DOHH2 (cell line): ENCODE measurements at regions not wholly inside any gene's neighbourhood (a gene's known extent, or its start where the extent isn't known, plus 50 kb on each side); places are given as distances from the start of the nearest gene placed in this dataset.

Source experiments
- H3F3A ChIP-seq: fragments of 200-600 bp; sonication (generic), shearing (Covaris generic); 2 replicates; pipeline ENCODE4 v1.6.0; 2016; ENCODE audit warnings: antibody characterized with exemption, mild to moderate bottlenecking; ENCODE audit not compliant: control insufficient read depth, insufficient read depth
- H3K27ac ChIP-seq: fragments of 200-600 bp; sonication (generic); 2 replicates; pipeline ENCODE4 v1.5.1; 2014; ENCODE audit warnings: low read depth, mild to moderate bottlenecking, low read length, moderate library complexity
- H3K27me3 ChIP-seq: fragments of 200-600 bp; sonication (generic); 2 replicates; pipeline ENCODE4 v1.6.1; 2014; ENCODE audit warnings: mild to moderate bottlenecking, low read length, mixed read lengths; ENCODE audit not compliant: control insufficient read depth
- H3K36me3 ChIP-seq: fragments of 200-600 bp; sonication (generic); 2 replicates; pipeline ENCODE4 v1.6.1; 2014; ENCODE audit warnings: mild to moderate bottlenecking, low read length, moderate library complexity, mixed read lengths; ENCODE audit not compliant: control insufficient read depth
- H3K4me1 ChIP-seq: fragments of 200-600 bp; sonication (generic); 2 replicates; pipeline ENCODE4 v1.6.1; 2014; ENCODE audit warnings: mild to moderate bottlenecking, low read length, mixed read lengths; ENCODE audit not compliant: control insufficient read depth
- H3K4me2 ChIP-seq: fragments of 200-600 bp; sonication (generic); 2 replicates; pipeline ENCODE4 v1.6.0; 2014; ENCODE audit warnings: mild to moderate bottlenecking, low read length, moderate library complexity
- H3K4me3 ChIP-seq: fragments of 200-600 bp; sonication (generic); 2 replicates; pipeline ENCODE4 v1.5.1; 2014; ENCODE audit warnings: mild to moderate bottlenecking, low read length, mixed read lengths
- H3K79me2 ChIP-seq: fragments of 200-600 bp; sonication (generic); 2 replicates; pipeline ENCODE4 v1.6.1; 2014; ENCODE audit warnings: mild to moderate bottlenecking, low read length, mixed read lengths; ENCODE audit not compliant: control insufficient read depth
- H3K9me2 ChIP-seq: fragments of 200-600 bp; sonication (generic); replicated peaks from 2 replicates; pipeline ENCODE4 v1.6.1; 2014; ENCODE audit warnings: mild to moderate bottlenecking, low read length, mixed read lengths; ENCODE audit not compliant: control insufficient read depth
- H3K9me3 ChIP-seq: fragments of 200-600 bp; sonication (generic); 2 replicates; pipeline ENCODE4 v1.6.1; 2014; ENCODE audit warnings: antibody characterized with exemption, low read length, mixed read lengths; ENCODE audit not compliant: control insufficient read depth, insufficient read depth
- H4K20me1 ChIP-seq: fragments of 200-600 bp; sonication (generic); 2 replicates; pipeline ENCODE4 v1.6.0; 2014; ENCODE audit warnings: low read depth, mild to moderate bottlenecking, antibody characterized with exemption, low read length, moderate library complexity; ENCODE audit not compliant: control insufficient read depth, insufficient read depth
- CTCF ChIP-seq: fragments of 200-600 bp; sonication (generic); IDR thresholded peaks from one replicate; pipeline ENCODE4 v1.5.1; 2014; ENCODE audit warnings: antibody characterized with exemption, mild to moderate bottlenecking, low read depth, low read length; ENCODE audit not compliant: poor library complexity, severe bottlenecking
- EZH2phosphoT487 ChIP-seq: fragments of 200-600 bp; sonication (generic); IDR thresholded peaks from 2 replicates; pipeline ENCODE4 v1.6.1; 2017; ENCODE audit warnings: borderline replicate concordance, mild to moderate bottlenecking, antibody characterized with exemption, low read length, moderate library complexity, mixed read lengths

- Histone ChIP-seq H3K4me2 (no peak overlapping the region), H3F3A (no peaks in the 10 kb centered on the region), H3K27me3 (peaks cover 15% of the 10 kb centered on the region), H3K9me2 (no peaks in the 10 kb centered on the region), H3K27ac (no peak overlapping the region), H3K4me1 (no peaks in the 10 kb centered on the region), H3K36me3 (no peaks in the 10 kb centered on the region), H4K20me1 (no peaks in the 10 kb centered on the region), H3K79me2 (no peaks in the 10 kb centered on the region), H3K9me3 (no peaks in the 10 kb centered on the region), H3K4me3 (no peak overlapping the region)
- TF ChIP-seq EZH2phosphoT487 (no peak), CTCF (no peak)
These were observed 135.5 kb upstream of the LIPC start for GRCh38 chr15:58296276-58296675.

DNA sequence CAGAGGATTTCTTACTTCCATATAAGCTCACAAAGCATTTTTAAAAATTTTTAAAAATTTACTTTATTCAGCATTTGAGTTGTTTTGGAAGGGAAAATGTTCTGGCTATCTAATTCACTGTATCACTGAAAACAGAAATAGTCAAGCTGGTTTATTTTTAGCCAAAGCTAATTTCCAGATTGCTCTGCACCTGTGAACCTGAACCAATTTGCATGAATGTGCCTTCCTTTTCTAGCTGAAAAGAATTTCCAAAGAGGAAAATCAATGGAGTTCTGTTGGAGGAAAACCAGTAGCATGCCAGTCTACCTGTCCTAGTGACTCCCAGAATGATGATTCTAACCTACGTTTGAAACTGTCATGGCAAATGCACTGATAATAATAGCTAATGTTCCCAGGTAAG lies 134.2 kb upstream of the LIPC start:
- Histone ChIP-seq H3K9me2 (no peaks in the 10 kb centered on the region), H3K27me3 (peaks cover 14% of the 10 kb centered on the region), H3K4me3 (no peak overlapping the region), H3K4me1 (no peaks in the 10 kb centered on the region), H3K9me3 (no peaks in the 10 kb centered on the region), H3K36me3 (no peaks in the 10 kb centered on the region), H3K79me2 (no peaks in the 10 kb centered on the region), H3K4me2 (no peak overlapping the region), H3F3A (no peaks in the 10 kb centered on the region), H3K27ac (no peak overlapping the region), H4K20me1 (no peaks in the 10 kb centered on the region)
- TF ChIP-seq CTCF: no peak
- no peak for TF ChIP-seq EZH2phosphoT487

- Histone ChIP-seq H3F3A (no peaks in the 10 kb centered on the region), H3K27ac (no peak overlapping the region), H3K9me2 (no peaks in the 10 kb centered on the region), H3K9me3 (no peaks in the 10 kb centered on the region), H4K20me1 (no peaks in the 10 kb centered on the region), H3K4me2 (no peak overlapping the region), H3K79me2 (no peaks in the 10 kb centered on the region), H3K4me1 (no peaks in the 10 kb centered on the region), H3K27me3 (peaks cover 9% of the 10 kb centered on the region; the same call in 1 of the 2 replicates), H3K36me3 (no peaks in the 10 kb centered on the region), H3K4me3 (no peak overlapping the region)
- TF ChIP-seq CTCF (no peak), EZH2phosphoT487 (no peak)
These were observed 132.6 kb upstream of the LIPC start for GRCh38 chr15:58298879-58299850.
